ENCODE measurements at regions not wholly inside any gene's neighbourhood (a gene's known extent, or its start where the extent isn't known, plus 50 kb on each side); places are given as distances from the start of the nearest gene placed in this dataset.
"Not testable (repeated sequence)": the region's sequence is repeated elsewhere in the genome, so short reads cannot be mapped to it uniquely, and the experiment has no call there.

DNA sequence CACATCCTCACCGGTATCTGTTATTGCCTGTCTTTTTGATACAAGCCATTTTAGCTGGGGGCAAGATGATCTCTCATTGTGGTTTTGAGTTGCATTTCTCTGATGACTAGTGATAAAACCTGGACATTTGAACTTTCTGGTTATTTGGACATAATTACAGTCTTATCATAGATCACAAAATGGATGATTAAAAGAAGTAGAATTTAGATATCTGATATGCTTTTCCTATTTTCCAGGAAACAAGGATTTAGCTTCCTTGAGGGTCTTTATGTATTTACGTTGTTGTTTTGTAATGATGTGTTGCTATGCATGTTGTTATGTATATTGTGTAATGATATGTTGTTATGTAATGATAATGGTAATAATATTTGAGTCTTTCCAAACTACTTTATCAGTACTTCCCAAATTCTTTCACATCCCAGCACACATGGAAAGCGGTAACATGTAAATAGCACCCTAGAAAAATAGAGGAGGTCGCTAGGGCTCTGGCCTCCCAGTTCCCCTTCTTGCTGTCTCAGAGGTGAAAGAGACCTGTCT lies 53.8 kb downstream of the GJD2 start:
- no peak for DNase-seq (ENCODE audit: low read depth)

DNA sequence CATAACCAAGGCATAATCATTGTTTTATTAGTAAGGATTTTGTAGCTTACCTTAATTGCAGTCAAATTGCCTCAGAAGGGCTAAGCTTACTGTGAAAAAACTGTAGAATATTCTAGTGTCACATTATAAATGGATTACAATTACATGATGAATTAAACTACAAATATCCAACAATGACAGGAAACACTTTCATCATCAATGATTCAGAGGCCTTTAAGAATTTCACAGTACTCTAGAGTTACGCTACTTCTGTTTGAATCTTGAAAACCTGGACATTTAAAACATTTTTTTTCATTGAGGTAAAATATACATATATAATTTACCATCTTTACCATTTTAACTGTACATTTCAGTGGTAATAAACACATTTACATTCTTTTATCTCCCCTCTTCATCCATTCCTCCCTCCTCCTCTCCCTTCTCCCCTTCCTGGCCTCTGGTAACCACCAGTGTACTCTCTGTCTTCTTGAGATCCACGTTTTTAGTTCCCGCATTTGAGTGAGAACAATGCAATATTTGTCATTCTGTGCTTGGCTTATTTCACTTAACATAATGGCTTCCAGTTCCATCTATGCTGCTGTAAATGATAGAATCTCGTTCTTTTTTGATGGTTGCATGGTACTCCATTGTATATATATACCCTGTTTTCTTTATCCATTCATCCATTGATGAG lies 54.7 kb downstream of the GJD2 start:
- no peak for DNase-seq (ENCODE audit: low read depth)

- DNase-seq (ENCODE audit: low read depth) = no peak
Observed at GRCh38 chr15:34696506-34696905, 58.3 kb downstream of the GJD2 start.

- peak; percentile 79 for DNase-seq (ENCODE audit: low read depth)
Observed at GRCh38 chr15:34693053-34693744, 61.6 kb downstream of the GJD2 start.

GRCh38 chr15:34691034-34691433 lies 63.8 kb downstream of the GJD2 start:
- DNase-seq (ENCODE audit: low read depth) = peak; percentile 56

DNA sequence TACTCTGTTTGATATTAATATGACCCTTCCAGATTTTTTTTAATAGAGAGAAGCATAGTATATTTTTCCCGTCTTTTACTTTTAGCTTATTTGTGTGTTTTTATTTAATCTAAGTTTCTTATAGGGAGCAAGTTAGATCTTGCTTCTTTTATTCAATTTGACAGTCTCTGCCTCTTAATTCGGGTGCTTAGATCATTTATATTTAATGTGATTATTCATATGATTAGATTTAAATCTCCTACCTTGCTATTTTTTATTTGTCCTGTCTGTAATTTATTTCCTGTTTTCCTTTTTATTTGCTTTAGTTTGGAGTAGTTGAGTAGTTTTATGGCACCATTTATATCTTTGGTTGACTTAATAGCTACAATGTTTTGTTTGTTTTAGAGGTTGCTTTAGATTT lies 66.1 kb downstream of the GJD2 start:
- DNase-seq (ENCODE audit: low read depth) = no peak

GRCh38 chr15:34684351-34684750 lies 70.4 kb downstream of the GJD2 start:
- DNase-seq (ENCODE audit: low read depth) = no peak

GRCh38 chr15:34682674-34683073 lies 72.1 kb downstream of the GJD2 start:
- peak; percentile 55 for DNase-seq (ENCODE audit: low read depth)

DNA sequence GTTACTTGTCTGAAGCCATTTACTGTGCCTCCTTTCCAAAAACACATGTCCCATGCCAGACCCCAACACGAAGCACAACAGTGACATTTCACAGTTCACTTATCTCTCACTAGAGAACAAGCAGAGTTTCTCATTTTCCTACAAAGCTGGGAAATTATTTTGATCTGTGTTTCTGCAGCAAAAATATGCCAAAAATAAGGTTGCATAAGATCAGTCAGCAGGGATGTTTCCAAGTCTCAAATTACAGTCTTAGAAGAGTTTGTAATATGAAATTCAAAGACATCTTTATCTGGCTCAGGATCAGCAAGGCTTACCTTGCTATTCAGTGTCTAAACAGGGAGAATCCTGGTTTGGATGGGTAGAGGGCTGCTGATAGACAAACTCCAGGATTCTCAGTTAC lies 75.5 kb downstream of the GJD2 start:
- no peak for DNase-seq (ENCODE audit: low read depth)

GRCh38 chr15:34673241-34673640 lies 81.6 kb downstream of the GJD2 start:
- no peak for DNase-seq (ENCODE audit: low read depth)

GRCh38 chr15:34665498-34666116 lies 82.2 kb upstream of the GOLGA8B start:
- no peak for DNase-seq (ENCODE audit: low read depth)

DNA sequence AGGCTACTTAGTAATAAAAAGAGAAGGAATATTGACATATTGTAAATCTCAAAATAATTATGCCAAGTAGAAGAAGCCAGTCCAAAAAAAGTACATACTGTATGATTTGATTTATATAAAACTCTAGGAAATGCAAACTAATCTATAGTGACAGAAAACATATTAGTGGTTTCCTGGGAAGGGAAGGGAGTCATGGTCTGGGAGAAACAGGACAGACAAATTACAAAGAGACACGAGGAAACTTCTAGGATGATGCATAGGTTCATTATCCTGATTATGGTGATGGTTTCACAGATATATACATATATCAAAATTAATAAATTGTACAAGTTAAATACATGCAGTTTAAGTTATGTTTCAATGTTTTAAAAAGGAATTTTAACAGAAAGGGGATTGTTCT lies 81.0 kb upstream of the GOLGA8B start:
- DNase-seq (ENCODE audit: low read depth) = no peak

DNA sequence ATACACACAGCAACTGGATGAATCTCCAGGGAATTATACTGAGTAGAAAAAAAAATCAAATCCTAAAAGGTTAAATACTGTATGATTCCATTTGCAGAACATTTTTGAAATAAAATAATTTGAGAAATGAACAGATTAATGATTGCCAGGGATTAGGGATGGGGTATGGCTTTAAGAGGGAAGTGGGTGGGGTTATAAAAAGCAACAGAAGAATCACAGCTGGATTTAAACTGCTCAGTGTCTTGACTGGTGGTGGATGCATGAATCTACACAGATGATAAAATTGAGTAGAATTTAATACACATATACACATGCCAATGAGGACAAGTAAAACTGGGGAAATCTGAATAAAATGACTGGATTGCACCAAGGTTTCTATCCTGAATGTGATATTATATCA lies 79.7 kb upstream of the GOLGA8B start:
- DNase-seq (ENCODE audit: low read depth) = peak; percentile 9

GRCh38 chr15:34659056-34659455 lies 75.6 kb upstream of the GOLGA8B start:
- DNase-seq (ENCODE audit: low read depth) = no peak

- no peak for DNase-seq (ENCODE audit: low read depth)
Observed at GRCh38 chr15:34657469-34658127, 74.1 kb upstream of the GOLGA8B start.

GRCh38 chr15:34656005-34656796 lies 72.8 kb upstream of the GOLGA8B start:
- no peak for DNase-seq (ENCODE audit: low read depth)

- no peak for DNase-seq (ENCODE audit: low read depth)
Observed at GRCh38 chr15:34655326-34655725, 71.9 kb upstream of the GOLGA8B start.

- DNase-seq (ENCODE audit: low read depth) = no peak
Observed at GRCh38 chr15:34654625-34655024, 71.2 kb upstream of the GOLGA8B start.

DNA sequence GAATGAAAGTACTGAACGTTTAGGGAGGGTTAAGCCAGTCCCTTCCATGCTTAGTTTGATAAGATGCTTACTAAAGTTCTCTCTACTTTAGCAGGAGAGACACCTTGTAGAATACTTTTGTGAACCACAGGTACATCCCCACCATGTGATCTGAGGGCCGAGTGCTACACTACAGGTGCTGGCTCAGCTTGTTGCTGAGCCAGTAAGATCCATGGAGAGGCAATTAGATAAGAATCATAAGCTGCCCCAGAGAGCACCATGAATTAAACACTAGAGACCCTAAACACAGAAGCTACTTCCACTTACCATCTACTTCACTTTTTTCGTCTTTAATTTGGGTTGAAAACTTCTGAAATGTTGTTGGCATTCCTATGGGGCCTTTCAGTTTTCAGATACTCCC lies 70.5 kb upstream of the GOLGA8B start:
- no peak for DNase-seq (ENCODE audit: low read depth)

- DNase-seq (ENCODE audit: low read depth) = not testable (repeated sequence)
Observed at GRCh38 chr15:34653326-34653725, 69.9 kb upstream of the GOLGA8B start.

- DNase-seq (ENCODE audit: low read depth) = no peak
Observed at GRCh38 chr15:34652726-34653033, 69.2 kb upstream of the GOLGA8B start.
